Kidney epithelial cell (primary cell): ENCODE measurements at regions not wholly inside any gene's neighbourhood (a gene's known extent, or its start where the extent isn't known, plus 50 kb on each side); places are given as distances from the start of the nearest gene placed in this dataset.

Experiments
- DNase-seq: peaks from one replicate; pipeline ENCODE4 v3.0.0-alpha.2; 2010; ENCODE audit warnings: low read depth
- H3K27me3 ChIP-seq: 2 replicates; pipeline ENCODE4 v1.6.0; 2011; ENCODE audit warnings: low read length; ENCODE audit not compliant: control insufficient read depth, insufficient read depth
- H3K36me3 ChIP-seq: 2 replicates; pipeline ENCODE4 v1.5.1; 2011; ENCODE audit warnings: low read length; ENCODE audit not compliant: control insufficient read depth, insufficient read depth
- H3K4me3 ChIP-seq: 2 replicates; pipeline ENCODE4 v1.5.1; 2011; ENCODE audit warnings: low read depth, mild to moderate bottlenecking, control low read depth, low read length
- CTCF ChIP-seq: IDR thresholded peaks from 2 replicates; pipeline ENCODE4 v1.5.1; 2011; ENCODE audit warnings: mild to moderate bottlenecking, moderate library complexity, low read length, control low read depth, inconsistent platforms; ENCODE audit not compliant: insufficient read depth, poor library complexity, severe bottlenecking

GRCh38 chr5:173532689-173533250, 83.7 kb downstream of the BOD1 start:
- no peaks in the 10 kb centered on the region for H3K27me3 ChIP-seq
- no peak overlapping the region for H3K4me3 ChIP-seq
- no peaks in the 10 kb centered on the region for H3K36me3 ChIP-seq
- DNase-seq = no peak
- no peak for TF ChIP-seq CTCF

GRCh38 chr5:173531863-173532262, 84.6 kb downstream of the BOD1 start:
- Histone ChIP-seq H3K27me3 (no peaks in the 10 kb centered on the region), H3K36me3 (no peaks in the 10 kb centered on the region)
- no peak for TF ChIP-seq CTCF

GRCh38 chr5:173530547-173530946, 85.9 kb downstream of the BOD1 start:
- no peaks in the 10 kb centered on the region for H3K27me3 ChIP-seq
- no peak for DNase-seq
- TF ChIP-seq CTCF = no peak
- H3K36me3 ChIP-seq = no peaks in the 10 kb centered on the region
- no peak overlapping the region for H3K4me3 ChIP-seq

More at GRCh38 chr5:173531863-173532262, 84.6 kb downstream of the BOD1 start:
- DNase-seq = no peak
- no peak overlapping the region for H3K4me3 ChIP-seq

- no peak for DNase-seq
- TF ChIP-seq CTCF = no peak
- Histone ChIP-seq H3K27me3 (no peaks in the 10 kb centered on the region), H3K4me3 (no peak overlapping the region), H3K36me3 (no peaks in the 10 kb centered on the region)
These were observed 86.6 kb downstream of the BOD1 start for GRCh38 chr5:173529861-173530260.

GRCh38 chr5:173527671-173528070, 88.8 kb downstream of the BOD1 start:
- no peak for TF ChIP-seq CTCF
- Histone ChIP-seq H3K27me3 (no peaks in the 10 kb centered on the region), H3K4me3 (no peak overlapping the region), H3K36me3 (no peaks in the 10 kb centered on the region)
- no peak for DNase-seq

GRCh38 chr5:173524136-173524535, 92.3 kb downstream of the BOD1 start:
- Histone ChIP-seq H3K36me3 (no peaks in the 10 kb centered on the region), H3K4me3 (no peak overlapping the region), H3K27me3 (no peaks in the 10 kb centered on the region)
- no peak for TF ChIP-seq CTCF
- DNase-seq = no peak
